ENCODE measurements at regions not wholly inside any gene's neighbourhood (a gene's known extent, or its start where the extent isn't known, plus 50 kb on each side); places are given as distances from the start of the nearest gene placed in this dataset.
A peak's percentile ranks its signal among the peaks of the same experiment; 100 is the strongest.

- H3K9me1 ChIP-seq (replicated peaks; ENCODE audit: control insufficient read depth, extremely low read depth, insufficient read depth, low read length) = no peaks in the 10 kb centered on the region
- no peak overlapping the region for H3K27ac ChIP-seq (ENCODE audit: insufficient read depth, low read depth, low read length)
- no peak overlapping the region for H3K9ac ChIP-seq (replicated peaks; ENCODE audit: extremely low read depth, insufficient read depth, low read length)
- no peak overlapping the region for H3K4me2 ChIP-seq (ENCODE audit: insufficient read depth, low read length)
- intact Hi-C loops (cut with micrococcal nuclease) (loop anchor here (1.0 to 5.0 kb wide), 7 partner anchors 136 to 590 kb away; partner anchors contain the start of gene AP1AR), dilution Hi-C loops (cut with MboI; ENCODE audit: extremely low pct_ligation_motif_present, low sequenced_read_pairs) (no loop called here)
- CTCF ChIA-PET = interaction anchor here (0.6 to 3.7 kb wide), 10 partner anchors 9 to 418 kb away, joined by 3 to 46 read pairs (median 5); no protein-coding TSS in a partner anchor
- TF ChIP-seq, protein P1, sequence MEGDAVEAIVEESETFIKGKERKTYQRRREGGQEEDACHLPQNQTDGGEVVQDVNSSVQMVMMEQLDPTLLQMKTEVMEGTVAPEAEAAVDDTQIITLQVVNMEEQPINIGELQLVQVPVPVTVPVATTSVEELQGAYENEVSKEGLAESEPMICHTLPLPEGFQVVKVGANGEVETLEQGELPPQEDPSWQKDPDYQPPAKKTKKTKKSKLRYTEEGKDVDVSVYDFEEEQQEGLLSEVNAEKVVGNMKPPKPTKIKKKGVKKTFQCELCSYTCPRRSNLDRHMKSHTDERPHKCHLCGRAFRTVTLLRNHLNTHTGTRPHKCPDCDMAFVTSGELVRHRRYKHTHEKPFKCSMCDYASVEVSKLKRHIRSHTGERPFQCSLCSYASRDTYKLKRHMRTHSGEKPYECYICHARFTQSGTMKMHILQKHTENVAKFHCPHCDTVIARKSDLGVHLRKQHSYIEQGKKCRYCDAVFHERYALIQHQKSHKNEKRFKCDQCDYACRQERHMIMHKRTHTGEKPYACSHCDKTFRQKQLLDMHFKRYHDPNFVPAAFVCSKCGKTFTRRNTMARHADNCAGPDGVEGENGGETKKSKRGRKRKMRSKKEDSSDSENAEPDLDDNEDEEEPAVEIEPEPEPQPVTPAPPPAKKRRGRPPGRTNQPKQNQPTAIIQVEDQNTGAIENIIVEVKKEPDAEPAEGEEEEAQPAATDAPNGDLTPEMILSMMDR (IDR thresholded peaks at IDR 0.05; ENCODE audit: extremely low read depth in 1 of 2, insufficient read depth in 1 of 2, low read depth in 1 of 2, low read length in 2 of 2) = peak; percentile 80 to 89
- TF ChIP-seq GATA2 (IDR thresholded peaks at IDR 0.05; ENCODE audit: insufficient read depth, insufficient read length, low read depth, low read length) = no peak
- H3K4me1 ChIP-seq (ENCODE audit: control insufficient read depth, extremely low read depth, insufficient read depth, low read length) = peaks cover 3% of the 10 kb centered on the region
- H2AFZ ChIP-seq (ENCODE audit: low read depth, low read length) = no peak overlapping the region
- no peaks in the 10 kb centered on the region for H4K20me1 ChIP-seq (replicated peaks; ENCODE audit: control insufficient read depth, extremely low read depth, insufficient read depth, low read length)
- peak; percentile 84 for FAIRE-seq
- BruUV-seq (replicated peaks) = no TSS peak
- no peaks in the 10 kb centered on the region for H3K36me3 ChIP-seq (ENCODE audit: control insufficient read depth in 2 of 2, extremely low read depth in 1 of 2, insufficient read depth in 2 of 2, low read length in 2 of 2)
- peak; percentile 86 for DNase-seq (ENCODE audit: low read depth, low spot score)
- H3K4me3 ChIP-seq (replicated peaks in 1 of 3; ENCODE audit: insufficient read depth in 1 of 3, low read depth in 1 of 3, low read length in 3 of 3) = no peak overlapping the region
- no peaks in the 10 kb centered on the region for H3K9me3 ChIP-seq (replicated peaks; ENCODE audit: control insufficient read depth, insufficient read depth, low read length)
- POLR2A ChIA-PET = no interaction called here
- H3K27me3 ChIP-seq (ENCODE audit: control insufficient read depth in 2 of 2, insufficient read depth in 2 of 2, low read length in 2 of 2) = no peaks in the 10 kb centered on the region
- no peaks in the 10 kb centered on the region for H3K79me2 ChIP-seq (ENCODE audit: control insufficient read depth, insufficient read depth, low read length)
Observed at GRCh38 chr4:111641813-111642579, 503.3 kb upstream of the FAM241A start.

GRCh38 chr4:111648056-111648455 is 497.2 kb upstream of the FAM241A start:
- intact Hi-C loops (cut with micrococcal nuclease) (no loop called here), dilution Hi-C loops (cut with MboI; ENCODE audit: extremely low pct_ligation_motif_present, low sequenced_read_pairs) (no loop called here)
- TF ChIP-seq, protein P1 (IDR thresholded peaks at IDR 0.05; ENCODE audit: extremely low read depth in 1 of 2, insufficient read depth in 1 of 2, low read depth in 1 of 2, low read length in 2 of 2) = no peak
- TF ChIP-seq GATA2 (IDR thresholded peaks at IDR 0.05; ENCODE audit: insufficient read depth, insufficient read length, low read depth, low read length) (no peak), JUN (IDR thresholded peaks at IDR 0.05; ENCODE audit: borderline replicate concordance, insufficient read depth, insufficient read length, low read depth) (no peak), POLR2A (IDR thresholded peaks at IDR 0.05; ENCODE audit: low read depth, low read length) (no peak)
- no peaks in the 10 kb centered on the region for H3K9me1 ChIP-seq (replicated peaks; ENCODE audit: control insufficient read depth, extremely low read depth, insufficient read depth, low read length)
- peaks cover 12 to 15% of the 10 kb centered on the region in 2 experiments for H3K27me3 ChIP-seq (ENCODE audit: control insufficient read depth in 2 of 2, insufficient read depth in 2 of 2, low read length in 2 of 2)
- no peaks in the 10 kb centered on the region for H3K9me3 ChIP-seq (replicated peaks; ENCODE audit: control insufficient read depth, insufficient read depth, low read length)
- no TSS peak for BruUV-seq (replicated peaks)
- H3K4me3 ChIP-seq (replicated peaks in 1 of 3; ENCODE audit: insufficient read depth in 1 of 3, low read depth in 1 of 3, low read length in 3 of 3) = no peak overlapping the region
- H3K36me3 ChIP-seq (ENCODE audit: control insufficient read depth in 2 of 2, extremely low read depth in 1 of 2, insufficient read depth in 2 of 2, low read length in 2 of 2) = no peaks in the 10 kb centered on the region
- ChIA-PET CTCF (no interaction called here), POLR2A (no interaction called here)
- H4K20me1 ChIP-seq (replicated peaks; ENCODE audit: control insufficient read depth, extremely low read depth, insufficient read depth, low read length) = no peaks in the 10 kb centered on the region
- no peaks in the 10 kb centered on the region for H3K4me1 ChIP-seq (ENCODE audit: control insufficient read depth, extremely low read depth, insufficient read depth, low read length)
- H3K27ac ChIP-seq (ENCODE audit: insufficient read depth, low read depth, low read length) = no peak overlapping the region
- H2AFZ ChIP-seq (ENCODE audit: low read depth, low read length) = no peak overlapping the region
- no peaks in the 10 kb centered on the region for H3K79me2 ChIP-seq (ENCODE audit: control insufficient read depth, insufficient read depth, low read length)
- FAIRE-seq = no peak
- DNase-seq (ENCODE audit: low read depth, low spot score) = no peak
- no peak overlapping the region for H3K4me2 ChIP-seq (ENCODE audit: insufficient read depth, low read length)
- no peak overlapping the region for H3K9ac ChIP-seq (replicated peaks; ENCODE audit: extremely low read depth, insufficient read depth, low read length)

Measured in endothelial cell of umbilical vein (primary cell).